ENCODE measurements at regions not wholly inside any gene's neighbourhood (a gene's known extent, or its start where the extent isn't known, plus 50 kb on each side); places are given as distances from the start of the nearest gene placed in this dataset.

DNA sequence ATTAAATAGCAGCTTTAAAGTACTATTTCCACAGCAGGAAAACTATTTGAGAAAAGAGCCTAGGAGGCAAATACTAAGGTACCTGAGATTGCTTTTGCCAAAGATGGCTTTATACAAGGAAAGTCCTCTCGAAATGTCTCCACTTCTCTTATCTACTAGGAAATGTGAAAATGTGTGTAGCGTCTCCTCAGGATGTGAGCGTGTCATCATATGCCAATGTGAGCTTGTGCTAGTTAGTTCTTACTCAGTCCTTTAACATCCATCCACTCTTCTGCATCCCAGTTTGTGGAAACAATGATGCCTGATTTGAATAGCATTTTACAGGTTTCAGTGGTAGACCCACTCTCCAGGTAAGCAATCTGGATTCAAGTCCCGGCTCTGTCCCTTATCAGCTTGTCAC, 421.0 kb downstream of the DYNC2H1 start:
- DNase-seq (ENCODE audit: low spot score): no peak

DNA sequence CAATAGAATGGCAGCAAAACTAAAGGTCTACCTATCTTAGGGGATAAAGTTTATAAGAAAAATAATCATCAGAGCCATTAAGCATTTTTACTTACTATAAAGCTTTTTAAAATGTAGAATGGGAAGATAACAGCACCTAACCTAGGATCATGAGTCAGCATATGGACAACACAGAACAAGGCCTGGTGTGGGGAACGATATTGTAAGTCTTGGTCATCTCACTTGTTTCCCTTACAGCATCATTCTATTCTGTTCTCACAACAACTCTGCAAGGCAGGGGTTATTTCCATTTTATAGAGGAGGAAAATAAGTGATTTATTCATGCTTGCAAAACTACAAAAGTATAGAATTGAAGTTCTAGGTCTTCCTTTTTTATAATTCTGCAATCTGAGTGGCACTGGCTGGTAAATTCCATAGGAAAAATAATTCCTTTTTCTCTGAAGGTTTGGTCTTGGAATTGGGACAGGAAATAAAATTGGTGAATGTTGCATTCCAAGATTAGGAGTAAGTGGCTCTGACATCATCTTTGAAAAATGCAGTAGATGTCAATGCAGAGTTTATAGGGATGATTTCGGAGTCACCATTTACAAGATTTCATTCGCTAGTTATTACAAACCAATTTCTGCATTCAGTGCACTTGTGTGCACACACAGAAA, 423.0 kb downstream of the DYNC2H1 start:
- no peak for DNase-seq (ENCODE audit: low spot score)

GRCh38 chr11:103534191-103534590, 425.0 kb downstream of the DYNC2H1 start:
- DNase-seq (ENCODE audit: low spot score): no peak

GRCh38 chr11:103534959-103535358, 425.7 kb downstream of the DYNC2H1 start:
- no peak for DNase-seq (ENCODE audit: low spot score)

DNA sequence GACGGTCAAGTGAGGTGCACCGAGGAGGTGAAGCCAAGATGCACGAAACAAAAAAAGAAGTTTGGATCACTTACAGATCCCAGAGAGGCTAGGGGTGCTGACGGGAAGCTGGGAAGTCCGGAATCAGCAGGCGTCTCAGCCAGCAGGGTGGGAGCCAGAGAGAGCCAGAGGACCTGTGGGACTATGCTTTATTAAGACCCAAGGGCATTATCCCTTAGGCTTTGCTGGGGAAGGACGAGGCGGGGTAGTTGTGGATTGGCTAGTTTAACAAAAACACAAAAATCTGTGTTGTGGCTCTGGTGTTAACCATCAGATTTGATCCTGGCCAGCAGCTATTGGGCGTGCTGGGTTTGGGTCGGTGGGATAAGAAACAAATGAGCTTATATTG, 427.1 kb downstream of the DYNC2H1 start:
- no peak for DNase-seq (ENCODE audit: low spot score)

DNA sequence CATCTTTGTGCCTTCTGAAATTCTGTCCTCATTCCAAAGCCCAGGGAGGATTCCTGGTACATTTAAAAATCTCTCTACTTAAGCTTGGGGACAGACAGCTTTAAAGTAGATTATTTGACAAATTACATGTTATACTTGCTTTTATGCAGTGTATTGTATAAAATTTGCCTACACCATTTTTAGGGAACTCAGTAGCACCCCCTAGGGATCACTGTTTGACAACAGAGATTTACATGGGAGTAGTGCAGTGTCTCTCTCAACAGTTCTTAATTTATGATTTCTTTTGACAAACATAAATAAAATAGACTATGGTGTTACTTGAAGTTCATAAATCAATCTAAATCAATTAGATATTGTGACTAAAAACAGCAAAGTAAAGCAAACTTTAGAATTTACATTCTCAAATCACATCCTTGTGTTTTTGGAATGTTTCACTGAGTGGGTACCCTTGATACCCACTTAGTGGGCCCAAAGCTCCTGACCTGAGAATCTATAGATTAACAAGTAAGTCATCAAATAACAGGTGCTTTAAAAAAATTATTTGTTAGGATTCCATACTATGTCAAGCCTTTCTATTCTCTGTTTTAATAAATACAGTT, 428.8 kb downstream of the DYNC2H1 start:
- no peak for DNase-seq (ENCODE audit: low spot score)

- no peak for DNase-seq (ENCODE audit: low spot score)
Measured at GRCh38 chr11:103539166-103539565, 429.9 kb downstream of the DYNC2H1 start.

- DNase-seq (ENCODE audit: low spot score): no peak
Measured at GRCh38 chr11:103541186-103541795, 432.1 kb downstream of the DYNC2H1 start.

DNA sequence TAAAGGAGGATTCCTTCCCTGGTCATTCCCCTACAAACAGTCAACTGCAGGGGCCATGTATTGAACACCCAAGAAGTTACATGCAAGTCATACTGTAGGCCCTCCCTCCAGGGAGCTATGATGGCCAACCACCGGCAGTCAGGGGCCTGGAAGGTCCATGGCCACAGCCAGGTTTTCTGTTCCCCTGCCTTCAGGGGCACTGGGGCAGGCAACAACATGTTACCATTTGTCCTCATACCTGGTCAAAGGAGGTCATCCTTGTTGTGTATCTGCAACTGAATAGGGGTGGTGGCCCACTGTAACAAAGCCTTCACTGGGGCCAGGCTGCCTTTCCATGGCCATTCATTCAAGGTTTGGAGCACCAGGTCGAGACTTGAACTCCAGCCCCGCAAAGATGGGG, 433.6 kb downstream of the DYNC2H1 start:
- DNase-seq (ENCODE audit: low spot score): no peak

DNA sequence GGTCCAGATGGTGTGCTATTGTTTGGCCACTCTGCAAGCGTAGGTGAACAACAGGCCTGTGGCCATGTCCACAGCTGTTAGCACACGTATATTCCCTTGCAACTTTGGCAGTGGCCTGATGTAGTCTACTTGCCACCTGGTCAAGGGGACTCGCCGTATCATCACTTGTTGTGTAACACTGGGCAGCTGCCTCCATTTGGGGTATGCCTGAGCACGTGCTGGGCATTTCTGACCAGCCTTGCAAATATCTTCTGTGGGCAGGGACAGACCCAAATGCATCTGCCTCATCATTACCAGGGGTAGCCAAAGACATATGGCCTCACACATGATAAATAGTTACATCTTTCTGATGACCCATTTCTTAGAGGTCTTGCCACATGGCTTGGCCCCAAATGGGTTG, 434.2 kb downstream of the DYNC2H1 start:
- no peak for DNase-seq (ENCODE audit: low spot score)

- DNase-seq (ENCODE audit: low spot score): no peak
Measured at GRCh38 chr11:103544874-103545273, 435.6 kb downstream of the DYNC2H1 start.

- no peak for DNase-seq (ENCODE audit: low spot score)
Measured at GRCh38 chr11:103545551-103545950, 436.3 kb downstream of the DYNC2H1 start.

GRCh38 chr11:103546236-103546635, 437.0 kb downstream of the DYNC2H1 start:
- no peak for DNase-seq (ENCODE audit: low spot score)

GRCh38 chr11:103547024-103547423, 437.8 kb downstream of the DYNC2H1 start:
- no peak for DNase-seq (ENCODE audit: low spot score)

GRCh38 chr11:103547691-103548090, 438.5 kb downstream of the DYNC2H1 start:
- no peak for DNase-seq (ENCODE audit: low spot score)

DNA sequence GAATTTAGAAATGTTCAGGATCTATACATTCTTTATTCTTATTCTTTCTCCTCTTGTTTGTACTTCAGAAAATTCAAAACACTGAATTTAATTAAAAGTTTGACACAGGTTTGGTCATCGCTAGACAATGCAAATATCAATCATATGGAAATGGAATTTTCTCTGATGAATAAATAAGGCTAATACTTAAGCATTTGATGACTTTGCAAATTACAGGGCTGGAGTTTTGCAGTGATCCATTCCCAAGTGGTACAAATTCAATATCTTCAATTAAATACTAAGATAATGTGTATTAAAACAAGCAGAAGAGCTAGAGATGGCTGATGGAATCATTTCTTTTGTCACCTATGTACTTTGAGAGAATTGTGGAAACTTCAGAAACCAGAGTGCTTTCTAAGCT, 439.6 kb downstream of the DYNC2H1 start:
- DNase-seq (ENCODE audit: low spot score): no peak

DNA sequence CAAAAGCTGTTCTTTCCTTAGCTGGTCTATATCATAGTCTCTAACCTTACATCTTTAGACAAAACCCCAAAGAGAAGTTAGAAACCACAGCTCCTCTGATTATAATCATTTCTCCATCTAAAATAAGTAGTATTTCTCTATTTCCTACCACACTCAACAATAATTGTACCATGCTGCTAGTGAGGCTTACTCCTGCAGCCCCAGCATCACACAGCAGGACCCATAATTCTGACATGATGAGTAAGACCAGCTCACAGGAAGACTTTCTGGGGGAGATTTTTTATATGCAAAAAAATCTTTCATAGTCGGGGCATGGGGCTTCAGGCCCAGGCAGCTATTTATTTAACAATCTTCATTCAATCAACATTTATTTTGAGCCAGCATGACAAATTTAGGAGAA, 441.6 kb downstream of the DYNC2H1 start:
- DNase-seq (ENCODE audit: low spot score): no peak

GRCh38 chr11:103552086-103552485, 442.9 kb downstream of the DYNC2H1 start:
- no peak for DNase-seq (ENCODE audit: low spot score)

DNA sequence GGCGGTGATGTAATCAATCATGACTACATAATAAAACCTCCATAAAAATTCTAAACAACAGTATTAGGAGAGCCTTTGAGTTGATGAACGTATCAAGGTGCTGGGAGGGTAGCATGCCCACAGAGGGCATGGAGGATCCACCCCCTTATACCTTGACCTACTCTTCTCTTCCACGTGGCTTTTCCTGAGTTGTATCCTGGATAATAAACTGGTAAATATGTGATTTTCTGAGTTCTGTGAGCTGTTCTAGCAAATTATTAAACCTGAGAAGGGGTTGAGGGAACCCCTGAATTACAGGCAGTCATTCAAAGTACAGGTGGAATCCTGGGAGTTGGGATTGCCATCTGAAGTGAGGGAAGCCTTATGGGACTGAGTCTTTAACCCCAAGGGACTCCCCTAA, 446.9 kb downstream of the DYNC2H1 start:
- no peak for DNase-seq (ENCODE audit: low spot score)

DNA sequence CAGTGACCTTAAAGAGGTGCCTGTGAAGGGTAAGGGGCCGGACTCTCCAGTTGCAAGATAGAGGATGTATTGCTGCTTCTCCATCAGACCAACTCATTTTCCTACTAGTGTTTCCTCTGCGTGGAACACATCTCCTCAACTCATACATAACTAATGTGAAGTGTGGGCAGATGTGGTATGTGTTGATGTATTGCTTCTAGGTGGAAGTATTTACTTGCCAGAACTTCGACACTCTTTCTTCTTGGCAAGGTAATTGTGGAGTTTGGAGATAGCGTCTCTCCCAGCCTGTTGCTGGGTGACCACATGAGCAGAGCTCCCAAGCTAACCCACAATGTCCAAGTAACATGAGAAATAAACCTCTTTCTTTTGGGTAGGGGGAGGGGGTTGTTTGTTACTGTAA, 456.9 kb downstream of the DYNC2H1 start:
- DNase-seq (ENCODE audit: low spot score): no peak

DNA sequence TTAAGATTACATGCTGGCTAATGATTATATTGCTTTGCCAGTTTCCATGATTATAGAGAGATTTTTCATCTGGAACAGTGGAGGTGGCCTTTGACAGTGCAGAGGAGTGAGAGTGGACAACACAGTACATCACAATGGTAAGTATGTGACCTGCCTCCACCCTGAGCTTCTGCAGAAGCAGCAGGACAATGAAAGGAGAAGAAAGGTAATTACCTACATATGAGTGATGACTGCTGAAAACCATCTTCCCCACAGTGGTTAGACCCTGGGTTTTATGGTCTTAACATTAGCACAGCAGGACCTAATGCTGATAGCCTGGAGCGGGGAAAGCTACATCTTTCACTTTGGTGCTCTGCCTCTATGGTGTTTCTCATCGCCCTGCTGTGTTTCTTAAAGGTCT, 454.7 kb upstream of the DDI1 start:
- no peak for DNase-seq (ENCODE audit: low spot score)

DNA sequence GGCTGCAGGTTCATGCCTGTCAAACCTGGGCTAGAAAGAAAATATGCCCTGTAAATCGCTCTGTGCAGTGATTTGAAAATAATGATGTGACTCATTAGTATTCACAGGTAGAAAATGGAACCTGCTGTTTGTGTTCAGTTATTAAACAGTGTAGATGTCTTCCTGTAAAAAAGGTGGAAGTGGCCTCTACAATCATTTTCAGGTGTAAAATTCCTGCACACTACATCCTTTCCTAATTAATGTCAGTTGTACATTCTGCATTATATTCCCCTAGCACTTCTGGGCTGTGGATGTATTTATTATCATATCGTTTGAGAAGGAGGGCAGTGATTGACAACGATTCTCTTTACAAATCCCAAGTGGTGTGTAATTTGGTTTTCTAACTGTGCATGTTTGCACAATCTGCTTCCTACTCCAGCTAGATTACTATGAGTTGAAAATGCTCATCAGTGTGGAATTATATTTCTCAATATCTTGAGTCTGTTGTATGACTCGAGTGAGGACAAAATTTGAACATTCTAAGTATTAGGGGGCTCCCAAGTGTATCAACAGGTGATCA, 454.0 kb upstream of the DDI1 start:
- no peak for DNase-seq (ENCODE audit: low spot score)

DNA sequence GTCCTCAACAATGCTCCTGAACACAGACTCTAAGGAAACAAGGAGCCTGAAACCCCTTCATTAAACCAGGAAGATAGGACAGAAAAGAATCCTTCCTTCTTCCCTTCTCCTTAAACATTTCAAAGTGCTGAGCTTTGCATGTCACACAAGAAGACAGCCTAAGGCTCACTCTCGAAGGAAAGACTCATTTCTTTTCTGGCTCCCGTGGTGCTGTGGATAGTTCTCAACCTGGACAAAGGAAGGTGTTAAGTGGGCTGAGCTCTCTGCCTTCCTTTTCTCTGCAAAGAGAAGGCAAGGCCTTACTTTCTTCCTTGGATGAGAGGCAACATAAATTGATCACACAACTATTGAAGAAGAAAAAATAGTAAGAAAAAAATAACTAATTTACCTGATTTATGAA, 452.4 kb upstream of the DDI1 start:
- no peak for DNase-seq (ENCODE audit: low spot score)

- DNase-seq (ENCODE audit: low spot score): no peak
Measured at GRCh38 chr11:103584720-103585119, 451.7 kb upstream of the DDI1 start.
